GM21528 (cell line): ENCODE measurements at regions not wholly inside any gene's neighbourhood (a gene's known extent, or its start where the extent isn't known, plus 50 kb on each side); places are given as distances from the start of the nearest gene placed in this dataset.
"Not testable (repeated sequence)": the region's sequence is repeated elsewhere in the genome, so short reads cannot be mapped to it uniquely, and the experiment has no call there.

ENCODE experiments used
- ATAC-seq: cut with Tn5 transposase; IDR thresholded peaks from one replicate; pipeline ENCODE4 v1.9.1; 2021; ENCODE audit warnings: mild to moderate bottlenecking, moderate library complexity; ENCODE audit not compliant: unreplicated experiment, low FRiP score

DNA sequence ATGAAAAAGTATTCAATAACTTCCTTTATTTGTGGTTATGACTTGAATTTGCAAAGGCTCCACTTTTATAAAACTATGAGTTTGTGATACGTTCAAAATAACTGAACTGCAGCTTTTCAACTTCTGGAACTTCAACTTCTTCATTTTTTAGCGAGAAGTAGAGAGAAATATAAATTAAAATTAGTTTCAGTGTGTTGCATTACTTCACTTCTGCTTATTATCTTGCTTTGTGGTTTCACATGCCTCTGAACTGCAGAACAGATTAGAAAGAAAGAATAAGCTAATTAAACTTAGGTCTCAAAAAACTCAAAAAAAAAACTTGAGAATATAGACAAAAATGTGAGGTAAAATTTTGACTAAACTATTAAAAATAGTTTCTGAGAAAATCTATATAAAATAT is 1073.4 kb downstream of the PCDH17 start:
- no peak for ATAC-seq

DNA sequence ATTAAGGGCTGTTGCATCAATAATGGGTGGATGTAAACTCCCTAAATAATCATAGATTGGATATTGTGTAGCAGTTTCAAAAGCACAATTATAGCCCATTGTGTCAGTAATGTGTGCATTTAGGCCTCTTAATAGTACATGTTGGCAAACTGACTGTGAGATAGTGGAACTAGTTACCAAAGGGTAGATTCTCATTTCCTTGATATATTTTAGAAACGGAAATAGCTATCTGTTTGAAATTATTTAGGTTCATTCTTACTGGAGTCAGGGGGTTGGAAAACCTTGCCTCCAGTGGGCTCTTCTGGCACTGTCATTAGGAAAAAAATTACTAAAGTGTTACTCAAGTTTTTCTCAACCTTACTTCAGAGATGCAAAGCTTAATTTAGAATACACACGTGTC is 1074.9 kb downstream of the PCDH17 start:
- no peak for ATAC-seq

DNA sequence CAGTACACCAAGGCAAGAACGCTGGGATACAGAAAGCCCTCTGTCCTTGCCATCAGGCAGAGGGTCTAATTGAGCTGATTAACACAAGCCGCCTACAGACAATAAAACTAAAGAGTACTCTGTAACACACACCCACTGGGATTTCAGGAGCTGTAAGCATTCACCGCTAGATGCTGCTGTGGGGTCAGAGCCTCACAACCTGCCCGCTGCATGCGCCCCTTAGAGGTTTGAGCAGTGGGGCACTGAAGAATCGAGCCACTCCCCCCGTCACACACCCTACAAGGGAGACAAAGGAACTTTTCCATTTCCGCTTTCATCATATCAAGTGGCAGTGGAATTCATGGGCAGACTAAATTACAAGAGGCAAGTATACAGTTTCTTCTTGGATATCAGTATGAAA is 1080.6 kb downstream of the PCDH17 start:
- no peak for ATAC-seq

DNA sequence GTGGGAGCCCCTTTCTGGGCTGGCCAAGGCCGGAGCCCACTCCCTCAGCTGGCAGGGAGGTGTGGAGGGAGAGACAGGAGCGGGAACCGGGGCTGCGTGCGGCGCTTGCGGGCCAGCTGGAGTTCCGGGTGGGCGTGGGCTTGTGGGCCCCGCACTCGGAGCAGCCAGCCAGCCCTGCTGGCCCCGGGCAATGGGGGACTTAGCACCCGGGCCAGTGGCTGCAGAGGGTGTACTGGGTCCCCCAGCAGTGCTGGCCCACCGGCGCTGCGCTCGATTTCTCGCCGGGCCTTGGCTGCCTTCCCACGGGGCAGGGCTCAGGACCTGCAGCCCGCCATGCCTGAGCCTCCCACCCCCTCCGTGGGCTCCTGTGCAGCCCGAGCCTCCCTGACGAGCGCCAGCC is 1082.5 kb downstream of the PCDH17 start:
- ATAC-seq: not testable (repeated sequence)

DNA sequence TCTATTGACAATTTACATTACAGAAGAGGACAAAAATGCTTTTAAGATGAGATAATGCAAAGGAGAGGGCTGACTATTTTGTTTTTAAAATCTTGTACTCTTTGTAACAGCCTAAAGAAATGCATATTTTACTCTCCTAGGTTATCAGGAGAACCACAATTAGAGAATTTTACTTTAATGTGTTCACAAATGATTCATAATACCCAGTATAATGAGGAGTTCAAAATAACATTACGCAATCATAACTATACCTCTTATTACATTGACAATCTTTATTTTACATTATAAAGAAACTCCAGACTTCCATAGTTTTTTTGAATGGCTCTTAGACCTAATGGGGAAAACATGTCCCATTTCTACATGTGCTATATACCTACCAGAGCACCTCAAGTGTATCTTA is 1089.7 kb downstream of the PCDH17 start:
- no peak for ATAC-seq

DNA sequence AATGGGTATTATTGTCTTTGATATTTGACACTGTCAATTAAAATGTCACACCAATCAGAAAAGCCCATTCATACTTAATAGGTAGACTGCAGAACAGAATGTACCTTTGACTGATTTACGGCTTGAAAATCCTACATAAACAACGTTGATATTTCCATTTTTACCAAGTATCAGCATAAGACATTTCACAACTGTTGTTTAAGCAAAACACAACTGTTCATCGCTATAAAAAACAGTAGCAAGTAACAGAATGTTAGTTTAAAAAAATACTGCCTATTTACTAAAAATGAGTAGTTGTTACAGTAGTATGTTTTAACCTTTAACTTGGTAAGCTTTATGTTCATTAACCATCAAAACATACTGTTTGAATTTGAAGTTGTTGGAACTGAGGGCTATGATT is 1096.6 kb downstream of the PCDH17 start:
- ATAC-seq: no peak

DNA sequence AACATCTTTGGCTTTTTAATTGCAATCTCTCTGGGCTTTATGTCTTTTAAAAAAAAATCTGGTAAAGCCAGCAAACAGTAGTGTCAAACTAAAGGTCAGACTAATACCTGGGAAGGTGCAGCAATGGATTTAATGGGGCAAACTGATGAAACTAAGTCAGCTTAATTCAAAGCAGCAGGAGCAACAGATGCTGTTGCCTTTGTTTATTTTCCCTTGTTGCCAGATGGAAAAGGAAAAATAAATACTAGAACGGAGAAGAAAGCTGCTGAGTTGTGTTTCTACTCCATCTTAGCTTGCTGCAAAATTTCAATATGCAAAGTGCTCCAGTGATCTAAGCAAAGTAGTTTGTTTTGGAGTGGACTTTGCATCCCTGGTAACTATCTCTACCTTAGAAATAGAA is 1097.8 kb downstream of the PCDH17 start:
- ATAC-seq: no peak

DNA sequence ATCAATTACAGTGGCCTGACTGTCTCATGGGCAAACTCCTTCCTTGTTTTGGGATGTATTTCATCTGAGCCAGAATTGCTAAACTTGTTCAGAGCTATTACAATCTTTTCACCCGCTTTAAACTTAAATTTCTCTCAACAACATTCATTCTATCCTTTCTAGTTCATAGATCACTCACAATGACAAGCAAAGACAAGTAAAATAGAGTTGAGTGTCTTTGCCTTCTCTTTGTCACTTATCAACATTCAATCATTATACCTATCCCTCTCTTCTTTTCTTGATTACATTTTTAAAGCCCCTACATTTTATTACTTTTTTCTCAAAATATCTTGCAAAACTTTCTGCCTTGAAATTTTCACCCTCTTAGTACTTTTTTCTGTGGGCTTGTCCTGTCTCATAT is 1113.1 kb downstream of the PCDH17 start:
- ATAC-seq: no peak

DNA sequence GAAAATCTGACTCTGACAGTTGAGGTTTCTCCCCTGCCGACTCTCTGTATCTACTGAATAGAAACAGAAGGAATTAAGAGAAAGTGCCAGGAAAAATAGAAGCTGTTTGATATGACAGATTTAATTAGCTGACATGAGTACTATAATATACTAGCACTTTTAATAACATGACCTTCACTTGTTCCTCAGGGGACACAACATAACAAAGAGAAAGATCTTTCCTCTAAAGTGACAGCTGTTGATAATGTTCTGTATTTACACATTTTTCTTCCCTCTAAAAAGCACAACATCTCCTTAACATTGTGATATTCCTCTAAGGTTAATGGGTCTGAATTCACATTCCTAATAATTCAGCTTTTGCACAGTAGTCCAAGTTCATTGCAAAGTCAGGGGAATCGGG is 1136.0 kb downstream of the PCDH17 start:
- ATAC-seq: no peak

DNA sequence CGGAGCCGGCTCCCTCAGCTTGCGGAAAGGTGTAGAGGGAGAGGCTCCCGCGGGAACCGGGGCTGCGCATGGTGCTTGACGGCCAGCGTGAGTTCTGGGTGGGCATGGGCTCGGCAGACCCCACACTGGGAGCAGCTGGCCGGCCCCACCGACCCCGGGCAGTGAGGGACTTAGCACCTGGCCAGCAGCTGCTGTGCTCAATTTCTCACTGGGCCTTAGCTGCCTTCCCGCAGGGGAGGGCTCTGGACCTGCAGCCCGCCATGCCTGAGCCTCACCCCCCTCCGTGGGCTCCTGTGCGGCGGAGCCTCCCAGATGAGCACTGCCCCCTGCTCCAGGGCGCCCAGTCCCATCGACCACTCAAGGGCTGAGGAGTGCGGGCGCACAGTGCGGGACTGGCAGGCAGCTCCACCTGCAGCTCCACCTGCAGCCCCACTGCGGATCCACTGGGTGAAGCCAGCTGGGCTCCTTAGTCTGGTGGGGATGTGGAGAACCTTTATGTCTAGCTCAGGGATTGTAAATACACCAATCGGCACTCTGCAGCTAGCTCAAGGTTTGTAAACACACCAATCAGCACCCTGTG is 1141.8 kb downstream of the PCDH17 start:
- no peak for ATAC-seq

DNA sequence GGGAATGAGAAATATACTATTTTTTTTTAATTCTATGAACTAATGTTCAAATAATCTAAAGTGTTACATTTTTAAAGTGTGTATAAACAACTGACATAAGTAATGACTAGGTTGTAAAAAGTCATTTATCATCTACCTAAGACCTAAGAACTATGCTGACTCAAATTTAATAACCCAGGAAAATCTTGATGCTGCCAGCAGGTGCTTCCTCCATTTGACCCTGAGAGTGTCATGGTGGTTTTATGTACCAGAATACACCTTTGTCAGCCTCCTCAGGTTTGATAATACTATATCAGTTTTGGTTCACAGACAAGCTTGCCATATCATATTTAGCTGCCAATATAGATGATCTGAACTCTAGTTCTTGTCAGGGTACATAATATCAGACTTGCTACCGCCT is 1151.2 kb downstream of the PCDH17 start:
- no peak for ATAC-seq

DNA sequence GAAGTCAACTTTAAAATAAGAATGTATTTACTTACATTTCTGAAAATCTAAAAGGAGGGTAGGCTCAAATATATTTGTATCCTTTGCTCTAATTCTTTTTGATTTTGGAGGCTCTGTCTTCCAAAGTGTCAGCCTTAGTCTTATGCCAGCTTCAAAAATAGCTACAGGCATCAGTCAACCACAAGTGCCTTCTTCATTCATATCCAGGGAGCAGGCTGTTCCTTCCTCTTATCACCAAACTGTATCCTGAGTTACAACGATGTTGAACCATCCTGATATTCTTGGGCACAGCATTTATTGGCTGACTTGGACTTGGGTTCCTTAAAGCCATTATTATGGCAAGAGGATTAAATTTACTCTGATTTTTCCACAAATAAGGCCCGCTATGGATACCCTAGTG is 1161.3 kb downstream of the PCDH17 start:
- ATAC-seq: no peak

DNA sequence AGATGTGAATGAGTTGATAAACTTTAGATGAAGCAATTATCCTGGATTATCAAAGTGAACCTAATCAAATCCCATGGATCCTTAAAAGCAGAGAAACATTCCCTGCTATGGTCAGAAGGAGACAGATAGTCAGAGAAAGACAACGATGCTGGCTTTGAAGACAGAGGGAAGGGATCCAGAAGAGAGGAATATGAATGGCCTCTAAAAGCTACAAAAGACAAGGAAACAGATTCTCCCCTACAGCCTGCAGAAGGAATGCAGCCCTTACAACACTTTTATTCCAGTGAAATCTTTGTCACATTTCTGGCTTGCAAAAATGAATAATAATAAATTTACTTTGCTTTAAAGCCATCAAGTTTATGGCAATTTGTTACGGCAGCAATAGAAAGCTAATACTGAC is 1164.2 kb downstream of the PCDH17 start:
- no peak for ATAC-seq

DNA sequence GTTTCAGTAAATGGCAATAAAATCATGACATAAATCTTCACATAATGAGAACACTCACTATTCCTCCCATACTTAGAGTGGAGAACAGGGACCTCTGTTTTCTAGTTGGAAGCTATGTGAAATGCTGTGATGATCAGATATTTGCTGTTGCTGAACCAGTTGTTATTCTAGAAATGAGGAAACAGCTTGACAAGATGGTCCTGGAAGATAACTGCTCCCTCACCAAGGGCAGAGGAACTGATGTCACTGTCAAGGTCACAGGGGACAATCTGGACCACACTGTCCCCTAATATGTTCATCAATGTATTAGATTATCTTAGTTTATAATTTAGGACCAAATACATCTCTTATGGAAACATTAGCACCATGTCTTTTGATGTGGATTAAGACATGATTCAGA is 1173.3 kb downstream of the PCDH17 start:
- ATAC-seq: no peak

DNA sequence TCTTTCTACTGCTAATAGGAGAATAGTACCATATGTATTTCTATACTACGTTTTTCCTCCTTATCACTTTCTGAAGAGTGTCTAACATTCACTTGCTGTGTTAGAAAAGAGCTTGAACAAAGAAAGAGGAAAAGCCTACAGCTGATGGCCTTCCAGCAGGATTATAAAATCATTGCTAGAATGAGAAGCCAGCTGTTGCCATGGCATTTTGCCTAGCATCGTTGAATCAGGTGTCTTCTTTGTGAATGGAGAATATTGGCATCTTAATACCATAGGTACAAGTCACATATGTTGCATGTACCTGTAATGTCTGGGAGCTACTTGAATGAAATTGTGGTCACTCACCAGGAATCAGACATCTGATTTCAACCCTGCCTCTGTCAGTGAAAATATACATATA is 1174.9 kb downstream of the PCDH17 start:
- ATAC-seq: no peak

DNA sequence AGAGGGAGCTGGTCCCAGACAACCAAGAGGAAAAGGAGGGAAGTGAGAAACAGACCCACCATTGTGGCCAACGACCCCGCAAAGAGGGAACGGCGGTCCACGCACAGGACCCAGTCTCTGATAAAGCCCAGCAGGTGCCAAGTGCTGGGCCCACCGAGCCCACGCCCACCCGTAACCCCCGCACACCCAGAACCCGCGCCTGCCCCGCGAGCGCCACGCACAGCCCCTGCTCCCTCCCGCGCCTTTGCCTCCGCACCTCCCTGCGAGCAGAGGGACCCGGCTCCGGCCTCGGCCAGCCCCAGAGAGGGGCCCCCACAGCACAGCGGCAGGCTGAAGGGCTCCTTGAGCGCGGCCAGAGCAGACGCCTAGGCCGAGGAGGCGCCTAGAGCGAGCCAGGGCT is 1192.2 kb downstream of the PCDH17 start:
- ATAC-seq: no peak

DNA sequence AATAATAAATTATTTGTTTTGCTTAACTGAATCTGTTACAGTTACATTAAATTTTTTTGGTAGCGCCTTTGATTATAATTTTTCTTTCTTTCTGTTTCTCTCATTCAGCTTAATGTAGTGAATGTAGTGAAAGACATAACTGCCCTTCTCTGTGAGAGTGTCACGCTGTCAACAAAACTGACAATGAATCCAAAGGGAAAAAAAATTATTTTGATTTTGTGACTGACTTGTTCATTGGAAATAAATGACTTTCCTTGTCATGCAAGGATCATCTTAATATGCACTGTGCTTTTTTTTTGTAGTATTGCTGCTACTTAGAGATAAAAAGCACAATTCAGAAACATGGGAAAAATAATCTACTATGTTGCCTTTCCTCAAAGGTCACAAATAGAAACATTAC is 1196.4 kb downstream of the PCDH17 start:
- ATAC-seq: no peak

DNA sequence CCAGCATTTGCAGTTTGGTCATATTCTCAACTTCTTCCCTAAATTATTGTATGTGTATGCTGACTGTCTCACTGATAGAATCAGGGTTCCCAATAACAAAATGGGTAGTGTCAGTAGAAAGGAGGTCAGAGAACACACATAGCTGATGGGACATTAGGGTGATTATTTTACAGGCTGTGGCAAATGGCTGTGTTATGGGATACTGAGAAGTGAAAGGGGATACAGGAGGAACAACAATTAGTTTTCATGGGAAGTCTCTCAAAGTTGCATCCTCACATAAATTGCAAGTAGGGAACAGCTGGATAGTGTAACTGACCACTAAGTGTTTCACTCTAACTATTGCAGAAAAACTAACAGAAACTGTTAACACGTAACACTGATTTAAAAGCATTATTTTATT is 1199.3 kb downstream of the PCDH17 start:
- no peak for ATAC-seq

DNA sequence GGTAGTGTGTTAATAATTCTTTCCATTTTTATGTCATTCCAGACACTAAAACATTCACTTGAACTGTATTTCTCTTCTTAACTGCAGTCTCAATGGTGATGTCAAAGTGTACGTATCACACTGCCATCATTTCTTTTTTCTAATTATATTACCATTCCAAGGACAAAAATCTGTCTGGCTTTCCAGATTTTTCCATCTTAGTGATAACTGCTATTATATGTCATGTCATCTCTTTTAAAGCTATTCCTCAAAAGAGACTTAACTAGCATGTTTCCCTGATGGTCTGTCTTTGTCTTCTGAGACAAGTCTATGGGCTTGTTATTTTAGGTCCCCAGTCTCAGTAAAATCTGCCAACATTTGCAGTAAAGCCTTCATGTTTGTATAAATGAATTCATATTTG is 1207.1 kb downstream of the PCDH17 start:
- ATAC-seq: no peak

DNA sequence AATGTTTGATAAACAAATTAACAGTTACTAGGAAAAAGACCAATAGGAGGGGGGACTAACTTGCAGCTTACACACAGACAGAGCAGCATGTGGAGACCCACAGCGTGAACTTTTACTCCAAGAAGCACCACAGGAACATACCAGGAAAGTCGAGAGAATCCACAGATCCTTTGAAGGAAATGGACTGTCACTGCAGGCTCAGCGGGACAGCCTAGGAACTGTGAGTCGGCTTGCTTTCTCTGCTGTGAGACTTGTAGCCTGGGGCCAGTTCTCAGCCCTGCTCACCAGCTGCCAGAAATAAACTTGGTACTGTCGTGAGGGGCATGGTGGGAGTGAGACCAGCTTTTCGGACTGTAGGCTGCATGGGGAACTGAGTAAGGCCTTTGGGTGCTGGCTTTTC is 1211.5 kb downstream of the PCDH17 start:
- ATAC-seq: no peak

DNA sequence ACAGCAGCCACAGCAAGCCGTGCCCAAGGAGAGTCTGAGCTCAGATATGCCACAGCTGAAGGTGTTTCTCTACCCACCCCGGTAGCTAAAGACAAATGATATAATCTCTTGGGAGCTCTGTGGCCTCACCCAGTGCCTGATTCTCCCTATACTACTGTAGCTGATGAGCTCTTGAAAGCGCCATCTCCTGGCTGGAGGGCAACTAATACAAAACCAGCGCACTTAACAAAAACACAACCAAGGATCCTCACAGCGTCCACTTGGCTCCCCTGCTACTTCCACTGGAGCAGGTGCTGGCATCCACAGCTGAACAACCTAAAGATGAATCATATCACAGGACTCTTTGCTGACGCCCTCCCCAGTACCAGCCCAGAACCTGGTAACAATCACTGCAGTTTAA is 1212.0 kb downstream of the PCDH17 start:
- ATAC-seq: no peak

DNA sequence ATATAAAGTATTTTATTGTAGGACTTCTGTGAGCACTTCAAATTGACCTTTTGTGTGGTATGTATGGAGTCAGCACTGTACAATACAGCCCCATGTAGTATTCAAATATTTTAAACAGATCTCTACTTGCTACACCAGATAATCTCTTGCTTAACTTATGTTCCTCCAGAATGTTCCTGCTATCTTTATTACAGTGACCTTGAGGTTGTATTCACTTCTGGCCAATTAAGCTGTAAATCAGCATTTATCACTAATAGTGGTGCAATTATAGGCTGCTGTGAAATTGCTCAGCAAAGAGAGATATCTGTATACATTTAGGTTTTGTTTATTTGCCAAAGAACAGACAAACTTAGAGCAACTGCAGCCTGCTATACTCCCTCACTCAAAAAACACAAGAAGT is 1218.6 kb downstream of the PCDH17 start:
- ATAC-seq: no peak

DNA sequence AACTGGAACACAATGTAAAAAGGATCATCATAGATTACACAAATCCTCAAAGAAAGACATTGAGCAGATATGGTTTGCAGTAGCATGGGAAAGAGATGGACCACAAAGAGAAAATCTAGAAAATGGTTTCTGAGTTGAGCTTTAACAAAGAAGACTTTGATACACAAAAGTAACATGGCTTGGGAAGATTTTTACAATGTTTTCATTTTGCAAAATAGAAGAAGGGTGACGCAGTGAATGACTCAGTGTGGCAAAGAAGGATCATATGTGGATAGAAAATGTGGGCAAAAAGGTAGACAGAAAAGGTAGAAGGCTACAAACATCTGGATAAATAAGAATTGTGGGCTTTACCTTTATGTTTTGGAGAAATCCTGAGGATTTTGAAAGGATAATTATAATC is 1220.5 kb downstream of the PCDH17 start:
- no peak for ATAC-seq
